Medulla oblongata (tissue), 1 donor: ENCODE measurements at regions not wholly inside any gene's neighbourhood (a gene's known extent, or its start where the extent isn't known, plus 50 kb on each side); places are given as distances from the start of the nearest gene placed in this dataset.

ENCODE experiments used
- DNase-seq: peaks from one replicate; pipeline ENCODE4 v3.0.0-alpha.2; 2015; ENCODE audit errors: extremely low spot score

DNA sequence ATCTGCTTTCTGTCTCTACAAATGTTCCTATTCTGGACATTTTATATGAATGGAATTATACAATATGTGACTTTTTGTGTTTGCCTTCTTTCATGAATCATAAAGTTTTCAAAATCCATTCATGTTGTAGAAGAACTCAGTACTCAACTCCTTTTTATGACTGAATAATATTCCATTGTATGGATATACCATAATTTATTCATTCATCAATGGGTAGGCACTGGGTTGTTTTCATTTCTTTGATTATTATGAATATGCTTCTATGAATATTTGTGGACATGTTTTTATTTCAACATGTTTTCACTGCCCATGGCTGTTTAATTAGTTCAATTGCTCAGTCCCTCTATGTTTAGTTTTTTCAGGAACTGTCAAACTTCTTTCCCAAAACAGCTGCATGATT lies 76.5 kb upstream of the GTSF1L start:
- DNase-seq, result no peak

GRCh38 chr20:43800186-43800585 lies 73.4 kb upstream of the GTSF1L start:
- no peak for DNase-seq

DNA sequence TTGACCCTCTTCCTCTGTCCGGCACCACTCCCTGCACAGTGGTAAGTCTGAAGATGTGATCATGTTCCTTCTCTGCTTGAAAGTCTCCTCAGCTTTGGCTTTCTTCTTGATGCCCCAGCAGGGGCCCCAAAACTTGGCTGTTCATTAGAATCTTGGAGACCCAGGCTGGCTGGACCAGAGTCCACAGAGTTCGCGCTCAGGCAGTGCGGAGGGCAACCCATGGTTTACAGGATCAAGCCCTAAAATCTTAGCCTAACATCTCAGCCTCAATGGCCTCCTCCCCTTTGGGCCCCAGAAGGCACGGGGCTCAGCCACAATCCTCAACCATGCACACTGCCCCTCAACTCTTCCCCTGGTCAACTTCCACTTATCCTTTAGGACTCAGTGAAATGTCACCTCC lies 72.9 kb upstream of the GTSF1L start:
- no peak for DNase-seq

GRCh38 chr20:43799150-43799711 lies 72.4 kb upstream of the GTSF1L start:
- no peak for DNase-seq

DNA sequence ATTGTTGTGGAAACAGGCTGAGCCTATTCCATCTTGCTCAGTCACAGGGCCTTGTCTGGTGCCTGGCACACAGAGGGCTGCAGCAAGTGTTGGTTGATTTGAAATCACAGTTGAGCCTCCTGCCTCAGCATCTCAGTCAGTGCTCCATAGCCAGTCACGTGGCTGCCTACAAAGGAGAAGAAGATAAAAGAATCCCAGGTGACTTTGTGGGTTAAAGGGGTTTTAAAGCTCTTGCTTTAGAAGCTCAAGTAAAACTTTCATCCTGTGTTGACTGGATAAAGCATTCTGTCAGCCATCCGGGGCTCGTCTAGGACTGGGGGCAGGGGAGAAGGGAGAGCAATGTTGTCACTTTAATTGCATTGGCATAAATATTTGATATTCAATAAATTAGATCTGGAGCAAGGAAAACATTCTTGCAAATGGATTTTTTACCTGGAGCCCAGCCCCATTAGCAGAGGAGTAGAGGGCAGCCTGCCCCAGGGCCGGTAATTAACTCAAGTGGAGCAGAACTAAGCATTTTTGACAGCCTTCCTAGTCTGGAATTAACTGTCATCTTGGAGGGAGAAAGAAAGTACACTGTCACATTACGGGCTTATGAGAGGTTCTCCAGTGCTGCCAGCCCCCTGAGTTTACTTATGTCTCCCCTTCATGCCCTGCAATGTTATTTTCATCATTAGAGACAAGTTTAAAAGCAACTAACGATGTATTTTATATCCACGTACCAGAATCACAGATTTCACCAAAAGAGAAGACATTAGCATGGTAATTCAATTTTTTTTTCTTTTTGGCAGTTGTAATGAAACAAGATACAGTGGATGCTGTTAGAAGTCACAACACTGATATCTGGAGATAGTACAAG lies 71.7 kb upstream of the GTSF1L start:
- DNase-seq, result no peak

DNA sequence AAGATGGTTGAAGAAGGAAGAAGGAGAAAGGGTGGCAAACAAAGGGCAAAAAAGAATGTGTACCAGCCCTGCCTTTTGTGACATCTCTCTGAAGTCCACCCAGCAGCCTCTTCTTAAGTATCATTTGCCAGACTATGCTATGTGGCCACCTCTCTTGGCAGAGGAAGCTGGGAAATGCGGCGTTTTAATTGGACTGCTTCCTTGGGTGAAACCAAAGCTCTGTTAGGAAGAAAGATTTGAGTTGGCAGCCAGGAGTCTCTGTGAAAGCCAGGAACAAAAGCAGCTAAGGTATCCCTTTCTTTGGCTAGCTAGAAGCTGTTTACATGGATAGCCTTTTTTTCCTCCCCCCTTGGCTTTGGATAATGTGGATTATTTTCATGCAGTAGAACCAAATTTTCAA lies 67.5 kb upstream of the GTSF1L start:
- DNase-seq, result no peak

- DNase-seq, result no peak
Observed at GRCh38 chr20:43789593-43789992, 62.8 kb upstream of the GTSF1L start.

DNA sequence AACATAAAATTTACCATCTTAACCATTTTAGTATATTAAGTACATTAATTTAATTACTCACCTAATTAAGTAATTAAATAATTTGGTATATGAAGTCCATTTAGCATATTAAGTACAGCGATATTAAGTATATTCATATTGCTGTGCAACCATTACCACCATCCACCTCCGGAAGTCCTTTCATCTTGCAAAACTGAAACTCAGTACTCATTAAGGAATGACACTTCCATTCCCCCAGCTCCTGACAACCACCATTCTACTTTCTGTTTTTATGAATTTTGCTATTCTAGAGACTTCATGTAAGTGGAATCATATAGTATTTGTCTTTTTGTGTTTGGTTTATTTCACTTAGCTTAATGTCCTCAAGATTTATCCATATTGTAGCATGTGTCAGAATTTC lies 61.1 kb upstream of the GTSF1L start:
- no peak for DNase-seq

GRCh38 chr20:43786885-43787284 lies 60.1 kb upstream of the GTSF1L start:
- DNase-seq, result no peak

DNA sequence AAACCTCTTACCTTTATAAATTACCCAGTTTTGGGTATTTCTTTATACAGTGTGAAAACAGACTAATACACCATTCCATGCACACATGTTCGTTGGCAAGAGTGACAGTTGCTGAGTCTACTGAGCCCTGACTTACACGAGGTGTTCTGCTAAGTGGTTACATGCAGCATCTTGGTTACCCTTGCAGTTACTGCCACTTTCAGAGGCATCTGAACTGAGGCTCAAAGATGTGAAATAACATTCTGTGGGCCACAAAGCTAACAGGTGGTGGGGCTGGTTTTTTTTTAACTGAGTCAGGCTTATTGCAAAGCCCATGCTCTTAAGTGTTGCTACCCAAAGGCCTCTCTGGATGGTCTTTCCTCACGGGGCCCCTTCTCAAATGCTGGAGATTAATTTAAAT lies 54.4 kb upstream of the GTSF1L start:
- DNase-seq, result no peak

- DNase-seq, result no peak
Observed at GRCh38 chr20:43778375-43778774, 51.6 kb upstream of the GTSF1L start.

DNA sequence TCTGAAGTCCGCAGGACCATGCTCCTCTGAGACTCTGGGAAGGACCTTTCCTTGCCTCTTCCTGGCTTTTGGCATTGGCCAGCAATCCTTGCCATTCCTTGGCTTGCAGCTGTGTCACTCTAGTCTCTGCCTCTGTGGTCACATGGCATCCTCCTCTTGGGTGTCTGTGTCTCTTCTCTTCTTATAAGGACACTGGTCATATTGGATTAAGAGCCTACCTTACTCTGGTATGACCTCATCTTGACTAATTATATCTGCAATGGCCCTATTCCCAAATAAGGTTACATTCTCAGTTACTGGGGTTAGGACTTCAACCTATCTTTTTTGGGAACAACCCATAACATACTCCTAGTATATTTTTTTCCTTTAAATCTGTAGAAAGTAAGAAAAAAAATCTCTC lies 49.9 kb upstream of the GTSF1L start:
- DNase-seq, result no peak
